Activated naive CD4-positive, alpha-beta T cell treated with Interleukin-2 at 50 U/mL for 16 hours (primary cell): ENCODE measurements at regions not wholly inside any gene's neighbourhood (a gene's known extent, or its start where the extent isn't known, plus 50 kb on each side); places are given as distances from the start of the nearest gene placed in this dataset.

ENCODE experiments used
- DNase-seq: peaks from one replicate; pipeline ENCODE4 v3.0.0-alpha.2; 2020

- DNase-seq: no peak
Observed at GRCh38 chr20:40589581-40589980, 99.5 kb downstream of the MAFB start.

GRCh38 chr20:40588891-40589290 is 100.1 kb downstream of the MAFB start:
- DNase-seq: no peak

- no peak for DNase-seq
Observed at GRCh38 chr20:40587038-40587437, 102.0 kb downstream of the MAFB start.

GRCh38 chr20:40584130-40584809 is 104.8 kb downstream of the MAFB start:
- DNase-seq: no peak

- no peak for DNase-seq
Observed at GRCh38 chr20:40583636-40584035, 105.4 kb downstream of the MAFB start.

- no peak for DNase-seq
Observed at GRCh38 chr20:40583205-40583604, 105.8 kb downstream of the MAFB start.

- DNase-seq: no peak
Observed at GRCh38 chr20:40582531-40582930, 106.5 kb downstream of the MAFB start.

- no peak for DNase-seq
Observed at GRCh38 chr20:40579701-40580100, 109.3 kb downstream of the MAFB start.

GRCh38 chr20:40578961-40579360 is 110.1 kb downstream of the MAFB start:
- DNase-seq: no peak

- no peak for DNase-seq
Observed at GRCh38 chr20:40575851-40576250, 113.2 kb downstream of the MAFB start.

GRCh38 chr20:40572251-40572650 is 116.8 kb downstream of the MAFB start:
- no peak for DNase-seq

GRCh38 chr20:40571639-40572038 is 117.4 kb downstream of the MAFB start:
- no peak for DNase-seq

GRCh38 chr20:40568200-40568599 is 120.8 kb downstream of the MAFB start:
- DNase-seq: no peak

GRCh38 chr20:40565682-40566040 is 123.4 kb downstream of the MAFB start:
- no peak for DNase-seq

- DNase-seq: no peak
Observed at GRCh38 chr20:40565001-40565681, 123.9 kb downstream of the MAFB start.

GRCh38 chr20:40563296-40563950 is 125.6 kb downstream of the MAFB start:
- no peak for DNase-seq

GRCh38 chr20:40562031-40562430 is 127.0 kb downstream of the MAFB start:
- DNase-seq: no peak

- DNase-seq: no peak
Observed at GRCh38 chr20:40561187-40561586, 127.8 kb downstream of the MAFB start.

- no peak for DNase-seq
Observed at GRCh38 chr20:40558212-40558611, 130.8 kb downstream of the MAFB start.

- DNase-seq: no peak
Observed at GRCh38 chr20:40551125-40551530, 137.9 kb downstream of the MAFB start.

GRCh38 chr20:40547483-40548091 is 141.4 kb downstream of the MAFB start:
- DNase-seq: no peak

GRCh38 chr20:40545478-40545877 is 143.6 kb downstream of the MAFB start:
- no peak for DNase-seq

GRCh38 chr20:40542065-40542464 is 147.0 kb downstream of the MAFB start:
- DNase-seq: no peak

GRCh38 chr20:40540166-40540565 is 148.9 kb downstream of the MAFB start:
- no peak for DNase-seq
